Nephron (organoid): ENCODE measurements at regions not wholly inside any gene's neighbourhood (a gene's known extent, or its start where the extent isn't known, plus 50 kb on each side); places are given as distances from the start of the nearest gene placed in this dataset.

Experiments
- H3K27ac Mint-ChIP-seq, 3 experiments: 2 replicates each; pipeline ENCODE4 v1.8.0; 2020; ENCODE audit warnings: mixed read lengths in 3 of 3, mild to moderate bottlenecking in 2 of 3, moderate library complexity in 1 of 3
- H3K27me3 Mint-ChIP-seq: 2 replicates; pipeline ENCODE4 v1.8.0; 2021; ENCODE audit warnings: low read depth, mild to moderate bottlenecking, moderate library complexity, mixed read lengths
- H3K36me3 Mint-ChIP-seq: 2 replicates; pipeline ENCODE4 v1.8.0; 2020; ENCODE audit warnings: low read depth, mixed read lengths
- H3K4me1 Mint-ChIP-seq: 2 replicates; pipeline ENCODE4 v1.8.0; 2020; ENCODE audit warnings: mixed read lengths
- H3K4me3 Mint-ChIP-seq, 3 experiments: 2 replicates each; pipeline ENCODE4 v1.8.0; 2020; ENCODE audit warnings: mild to moderate bottlenecking in 3 of 3, mixed read lengths in 3 of 3, moderate library complexity in 2 of 3
- H3K9me3 Mint-ChIP-seq: 2 replicates; pipeline ENCODE4 v1.8.0; 2020; ENCODE audit warnings: mixed read lengths
- TF ChIP-seq, protein P1 (sequence below), 3 experiments: fragments of 200-600 bp; sonication (generic); IDR thresholded peaks; one replicate each; pipeline ENCODE4 v1.5.0; 2021; ENCODE audit warnings: antibody characterized with exemption in 3 of 3; ENCODE audit not compliant: unreplicated experiment in 3 of 3

GRCh38 chr17:72446525-72447250 lies 325.9 kb downstream of the SOX9 start:
- TF ChIP-seq, protein P1, sequence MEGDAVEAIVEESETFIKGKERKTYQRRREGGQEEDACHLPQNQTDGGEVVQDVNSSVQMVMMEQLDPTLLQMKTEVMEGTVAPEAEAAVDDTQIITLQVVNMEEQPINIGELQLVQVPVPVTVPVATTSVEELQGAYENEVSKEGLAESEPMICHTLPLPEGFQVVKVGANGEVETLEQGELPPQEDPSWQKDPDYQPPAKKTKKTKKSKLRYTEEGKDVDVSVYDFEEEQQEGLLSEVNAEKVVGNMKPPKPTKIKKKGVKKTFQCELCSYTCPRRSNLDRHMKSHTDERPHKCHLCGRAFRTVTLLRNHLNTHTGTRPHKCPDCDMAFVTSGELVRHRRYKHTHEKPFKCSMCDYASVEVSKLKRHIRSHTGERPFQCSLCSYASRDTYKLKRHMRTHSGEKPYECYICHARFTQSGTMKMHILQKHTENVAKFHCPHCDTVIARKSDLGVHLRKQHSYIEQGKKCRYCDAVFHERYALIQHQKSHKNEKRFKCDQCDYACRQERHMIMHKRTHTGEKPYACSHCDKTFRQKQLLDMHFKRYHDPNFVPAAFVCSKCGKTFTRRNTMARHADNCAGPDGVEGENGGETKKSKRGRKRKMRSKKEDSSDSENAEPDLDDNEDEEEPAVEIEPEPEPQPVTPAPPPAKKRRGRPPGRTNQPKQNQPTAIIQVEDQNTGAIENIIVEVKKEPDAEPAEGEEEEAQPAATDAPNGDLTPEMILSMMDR (IDR thresholded peaks at IDR 0.05; ENCODE audit: unreplicated experiment in 3 of 3), result no peak
- H3K27ac Mint-ChIP-seq, result no peak overlapping the region
- H3K36me3 Mint-ChIP-seq, result no peaks in the 10 kb centered on the region

GRCh38 chr17:72447251-72447640 lies 326.4 kb downstream of the SOX9 start:
- H3K27me3 Mint-ChIP-seq, result peaks cover 12% of the 10 kb centered on the region
- no peaks in the 10 kb centered on the region for H3K9me3 Mint-ChIP-seq
- TF ChIP-seq, protein P1 (IDR thresholded peaks at IDR 0.05; ENCODE audit: unreplicated experiment in 3 of 3), result no peak
- H3K36me3 Mint-ChIP-seq, result no peaks in the 10 kb centered on the region
- no peak overlapping the region for H3K4me3 Mint-ChIP-seq
- H3K27ac Mint-ChIP-seq, result no peak overlapping the region
- H3K4me1 Mint-ChIP-seq, result no peaks in the 10 kb centered on the region

More at GRCh38 chr17:72446525-72447250, 325.9 kb downstream of the SOX9 start:
- peaks cover 12% of the 10 kb centered on the region for H3K27me3 Mint-ChIP-seq
- H3K4me1 Mint-ChIP-seq, result no peaks in the 10 kb centered on the region
- no peaks in the 10 kb centered on the region for H3K9me3 Mint-ChIP-seq
- H3K4me3 Mint-ChIP-seq, result no peak overlapping the region

- Mint-ChIP-seq H3K9me3 (no peaks in the 10 kb centered on the region), H3K4me1 (no peaks in the 10 kb centered on the region), H3K27ac (no peak overlapping the region), H3K4me3 (no peak overlapping the region), H3K36me3 (no peaks in the 10 kb centered on the region), H3K27me3 (peaks cover 12% of the 10 kb centered on the region)
- TF ChIP-seq, protein P1 (IDR thresholded peaks at IDR 0.05; ENCODE audit: unreplicated experiment in 3 of 3), result no peak
These were observed 327.2 kb downstream of the SOX9 start for GRCh38 chr17:72448019-72448418.

- Mint-ChIP-seq H3K27me3 (peaks cover 25% of the 10 kb centered on the region), H3K27ac (no peak overlapping the region), H3K4me3 (no peak overlapping the region), H3K9me3 (no peaks in the 10 kb centered on the region), H3K36me3 (no peaks in the 10 kb centered on the region), H3K4me1 (no peaks in the 10 kb centered on the region)
- TF ChIP-seq, protein P1 (IDR thresholded peaks at IDR 0.05; ENCODE audit: unreplicated experiment in 3 of 3), result no peak
These were observed 331.7 kb downstream of the SOX9 start for GRCh38 chr17:72452286-72453173.

GRCh38 chr17:72454342-72454741 lies 333.5 kb downstream of the SOX9 start:
- H3K27me3 Mint-ChIP-seq, result peaks cover 33% of the 10 kb centered on the region
- no peak overlapping the region for H3K27ac Mint-ChIP-seq
- H3K4me1 Mint-ChIP-seq, result no peaks in the 10 kb centered on the region

More at GRCh38 chr17:72454342-72454741, 333.5 kb downstream of the SOX9 start:
- H3K4me3 Mint-ChIP-seq, result no peak overlapping the region
- H3K36me3 Mint-ChIP-seq, result no peaks in the 10 kb centered on the region
- no peaks in the 10 kb centered on the region for H3K9me3 Mint-ChIP-seq
- TF ChIP-seq, protein P1 (IDR thresholded peaks at IDR 0.05; ENCODE audit: unreplicated experiment in 3 of 3), result no peak
